ENCODE measurements at regions not wholly inside any gene's neighbourhood (a gene's known extent, or its start where the extent isn't known, plus 50 kb on each side); places are given as distances from the start of the nearest gene placed in this dataset.

DNA sequence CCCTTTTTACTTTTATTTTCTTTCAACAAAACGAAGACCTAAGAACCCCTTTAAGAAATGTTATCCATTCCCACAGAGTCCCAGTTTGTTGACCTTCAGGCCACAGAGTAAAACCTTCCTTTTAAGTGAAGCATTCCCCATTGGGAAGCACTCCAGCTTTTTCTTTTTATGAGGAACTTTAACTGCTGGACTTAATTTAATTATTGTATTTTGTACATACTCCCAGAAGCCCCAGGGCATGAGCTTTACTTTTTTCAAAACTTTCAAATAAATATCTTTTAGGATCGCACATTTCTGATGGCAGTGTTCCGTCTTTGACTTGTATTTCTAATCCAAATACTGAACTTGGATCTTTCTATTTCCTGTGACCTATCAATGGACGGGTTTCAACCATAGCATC is 68.9 kb downstream of the ZIC5 start:
- Histone ChIP-seq H3K4me1 (ENCODE audit: insufficient read depth, low read length) (no peaks in the 10 kb centered on the region), H3K79me2 (ENCODE audit: insufficient read depth, low read length) (no peaks in the 10 kb centered on the region), H3K4me2 (ENCODE audit: insufficient read depth, low read length) (no peak overlapping the region), H4K20me1 (ENCODE audit: insufficient read depth, low read length) (no peaks in the 10 kb centered on the region), H2AFZ (ENCODE audit: low read depth, low read length) (no peak overlapping the region), H3K4me3 (ENCODE audit: low read depth in 1 of 2, low read length in 2 of 2) (no peak overlapping the region), H3K27me3 (ENCODE audit: insufficient read depth, low read length, poor library complexity) (no peaks in the 10 kb centered on the region), H3K36me3 (ENCODE audit: insufficient read depth, low read length) (no peaks in the 10 kb centered on the region), H3K9ac (ENCODE audit: low read depth, low read length) (no peak overlapping the region), H3K9me3 (ENCODE audit: insufficient read depth, low read length, severe bottlenecking) (no peaks in the 10 kb centered on the region), H3K27ac (ENCODE audit: low read length) (no peak overlapping the region)
- no peak for TF ChIP-seq EZH2 (IDR thresholded peaks at IDR 0.05; ENCODE audit: borderline replicate concordance, low read depth, low read length, severe bottlenecking)
- TF ChIP-seq CTCF (IDR thresholded peaks at IDR 0.05; ENCODE audit: borderline replicate concordance, extremely low read depth, low read length, poor library complexity, severe bottlenecking): no peak
- no peak for DNase-seq
- ATAC-seq (ENCODE audit: insufficient read depth, low read depth): no peak

DNA sequence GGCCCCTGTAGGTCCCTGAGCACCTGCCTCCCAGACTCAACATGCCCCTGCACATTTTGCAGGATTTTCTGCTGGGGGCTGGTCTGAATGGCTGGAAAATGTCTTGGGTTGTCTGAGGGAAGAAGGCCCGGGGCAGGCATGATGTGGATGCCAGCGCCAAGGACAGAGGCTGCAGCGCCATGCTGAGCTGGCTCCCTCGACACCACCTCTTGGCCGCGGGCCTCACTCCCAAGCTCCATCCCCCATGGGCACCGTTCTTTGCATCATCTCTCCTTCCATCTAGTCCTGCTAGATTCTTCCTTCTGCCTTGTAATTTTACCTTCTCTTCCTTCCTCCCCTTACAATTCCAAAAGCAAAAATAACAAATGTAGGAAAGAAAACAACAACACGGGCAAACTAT is 70.6 kb downstream of the ZIC5 start:
- no peak overlapping the region for H3K9ac ChIP-seq (ENCODE audit: low read depth, low read length)
- H2AFZ ChIP-seq (ENCODE audit: low read depth, low read length): no peak overlapping the region
- H3K79me2 ChIP-seq (ENCODE audit: insufficient read depth, low read length): no peaks in the 10 kb centered on the region
- no peaks in the 10 kb centered on the region for H3K9me3 ChIP-seq (ENCODE audit: insufficient read depth, low read length, severe bottlenecking)
- H3K27me3 ChIP-seq (ENCODE audit: insufficient read depth, low read length, poor library complexity): no peaks in the 10 kb centered on the region
- ATAC-seq (ENCODE audit: insufficient read depth, low read depth) (no peak), DNase-seq (no peak)
- no peaks in the 10 kb centered on the region for H3K36me3 ChIP-seq (ENCODE audit: insufficient read depth, low read length)
- no peak overlapping the region for H3K27ac ChIP-seq (ENCODE audit: low read length)
- H3K4me3 ChIP-seq (ENCODE audit: low read depth in 1 of 2, low read length in 2 of 2): no peak overlapping the region
- H4K20me1 ChIP-seq (ENCODE audit: insufficient read depth, low read length): no peaks in the 10 kb centered on the region
- H3K4me2 ChIP-seq (ENCODE audit: insufficient read depth, low read length): no peak overlapping the region
- no peaks in the 10 kb centered on the region for H3K4me1 ChIP-seq (ENCODE audit: insufficient read depth, low read length)
- TF ChIP-seq EZH2 (IDR thresholded peaks at IDR 0.05; ENCODE audit: borderline replicate concordance, low read depth, low read length, severe bottlenecking): no peak
- no peak for TF ChIP-seq CTCF (IDR thresholded peaks at IDR 0.05; ENCODE audit: borderline replicate concordance, extremely low read depth, low read length, poor library complexity, severe bottlenecking)

GRCh38 chr13:99898421-99898820 is 73.1 kb downstream of the ZIC5 start:
- H3K4me3 ChIP-seq (ENCODE audit: low read depth in 1 of 2, low read length in 2 of 2): no peak overlapping the region
- H2AFZ ChIP-seq (ENCODE audit: low read depth, low read length): no peak overlapping the region
- H3K27me3 ChIP-seq (ENCODE audit: insufficient read depth, low read length, poor library complexity): no peaks in the 10 kb centered on the region
- no peak overlapping the region for H3K27ac ChIP-seq (ENCODE audit: low read length)
- no peaks in the 10 kb centered on the region for H3K36me3 ChIP-seq (ENCODE audit: insufficient read depth, low read length)
- no peak for TF ChIP-seq CTCF (IDR thresholded peaks at IDR 0.05; ENCODE audit: borderline replicate concordance, extremely low read depth, low read length, poor library complexity, severe bottlenecking)
- TF ChIP-seq EZH2 (IDR thresholded peaks at IDR 0.05; ENCODE audit: borderline replicate concordance, low read depth, low read length, severe bottlenecking): no peak
- DNase-seq (no peak), ATAC-seq (ENCODE audit: insufficient read depth, low read depth) (no peak)
- H3K9me3 ChIP-seq (ENCODE audit: insufficient read depth, low read length, severe bottlenecking): no peaks in the 10 kb centered on the region
- H3K4me2 ChIP-seq (ENCODE audit: insufficient read depth, low read length): no peak overlapping the region
- H3K4me1 ChIP-seq (ENCODE audit: insufficient read depth, low read length): no peaks in the 10 kb centered on the region
- no peaks in the 10 kb centered on the region for H3K79me2 ChIP-seq (ENCODE audit: insufficient read depth, low read length)
- H4K20me1 ChIP-seq (ENCODE audit: insufficient read depth, low read length): no peaks in the 10 kb centered on the region
- H3K9ac ChIP-seq (ENCODE audit: low read depth, low read length): no peak overlapping the region

GRCh38 chr13:99897076-99897440 is 74.5 kb downstream of the ZIC5 start:
- H3K79me2 ChIP-seq (ENCODE audit: insufficient read depth, low read length): no peaks in the 10 kb centered on the region

More at GRCh38 chr13:99897076-99897440, 74.5 kb downstream of the ZIC5 start:
- no peaks in the 10 kb centered on the region for H3K4me1 ChIP-seq (ENCODE audit: insufficient read depth, low read length)
- H3K4me3 ChIP-seq (ENCODE audit: low read depth in 1 of 2, low read length in 2 of 2): no peak overlapping the region
- TF ChIP-seq EZH2 (IDR thresholded peaks at IDR 0.05; ENCODE audit: borderline replicate concordance, low read depth, low read length, severe bottlenecking) (no peak), CTCF (IDR thresholded peaks at IDR 0.05; ENCODE audit: borderline replicate concordance, extremely low read depth, low read length, poor library complexity, severe bottlenecking) (no peak)
- H3K9me3 ChIP-seq (ENCODE audit: insufficient read depth, low read length, severe bottlenecking): no peaks in the 10 kb centered on the region
- H3K9ac ChIP-seq (ENCODE audit: low read depth, low read length): no peak overlapping the region
- H3K27me3 ChIP-seq (ENCODE audit: insufficient read depth, low read length, poor library complexity): no peaks in the 10 kb centered on the region
- H3K4me2 ChIP-seq (ENCODE audit: insufficient read depth, low read length): no peak overlapping the region
- ATAC-seq (ENCODE audit: insufficient read depth, low read depth) (no peak), DNase-seq (no peak)
- no peak overlapping the region for H3K27ac ChIP-seq (ENCODE audit: low read length)
- no peaks in the 10 kb centered on the region for H4K20me1 ChIP-seq (ENCODE audit: insufficient read depth, low read length)
- H3K36me3 ChIP-seq (ENCODE audit: insufficient read depth, low read length): no peaks in the 10 kb centered on the region
- no peak overlapping the region for H2AFZ ChIP-seq (ENCODE audit: low read depth, low read length)
